Transverse colon (tissue), 3 donors: ENCODE measurements at regions not wholly inside any gene's neighbourhood (a gene's known extent, or its start where the extent isn't known, plus 50 kb on each side); places are given as distances from the start of the nearest gene placed in this dataset.

Source experiments
- POLR2A ChIP-seq: fragments of 450-650 bp; IDR thresholded peaks from one replicate; pipeline ENCODE4 v1.6.1; 2016; ENCODE audit warnings: antibody characterized with exemption, mild to moderate bottlenecking, moderate library complexity
- POLR2AphosphoS5 ChIP-seq, 3 donors: sonication (generic); formaldehyde crosslinking; IDR thresholded peaks; one replicate each; pipeline ENCODE4 v1.6.1; 2016; ENCODE audit warnings: antibody characterized with exemption in 3 of 3

GRCh38 chr2:207449642-207450165, 80.1 kb upstream of the CREB1 start:
- no peak for TF ChIP-seq POLR2AphosphoS5 (IDR thresholded peaks at IDR 0.05)
- TF ChIP-seq POLR2A: no peak
